ENCODE measurements at regions not wholly inside any gene's neighbourhood (a gene's known extent, or its start where the extent isn't known, plus 50 kb on each side); places are given as distances from the start of the nearest gene placed in this dataset.

DNA sequence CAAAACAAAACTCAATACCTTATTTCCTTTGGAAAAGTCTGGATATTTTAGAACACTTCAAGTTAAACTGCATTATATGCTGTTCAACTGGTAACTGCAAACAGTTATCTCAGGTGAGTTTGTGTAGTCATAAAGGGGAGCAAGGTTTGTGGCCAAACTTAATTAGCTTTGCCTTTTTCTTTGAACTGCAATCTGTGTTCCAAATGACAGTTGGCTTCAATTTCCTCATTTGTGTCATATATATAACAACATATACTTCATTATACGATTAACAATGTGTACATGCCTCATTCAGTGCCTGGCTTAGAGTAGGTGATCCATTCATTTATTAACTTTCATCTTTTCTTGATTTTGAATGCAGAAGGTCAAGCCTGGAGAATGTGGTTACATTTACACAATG lies 55.8 kb downstream of the KCNE4 start:
- DNase-seq (ENCODE audit: extremely low read depth, low read depth) = no peak

DNA sequence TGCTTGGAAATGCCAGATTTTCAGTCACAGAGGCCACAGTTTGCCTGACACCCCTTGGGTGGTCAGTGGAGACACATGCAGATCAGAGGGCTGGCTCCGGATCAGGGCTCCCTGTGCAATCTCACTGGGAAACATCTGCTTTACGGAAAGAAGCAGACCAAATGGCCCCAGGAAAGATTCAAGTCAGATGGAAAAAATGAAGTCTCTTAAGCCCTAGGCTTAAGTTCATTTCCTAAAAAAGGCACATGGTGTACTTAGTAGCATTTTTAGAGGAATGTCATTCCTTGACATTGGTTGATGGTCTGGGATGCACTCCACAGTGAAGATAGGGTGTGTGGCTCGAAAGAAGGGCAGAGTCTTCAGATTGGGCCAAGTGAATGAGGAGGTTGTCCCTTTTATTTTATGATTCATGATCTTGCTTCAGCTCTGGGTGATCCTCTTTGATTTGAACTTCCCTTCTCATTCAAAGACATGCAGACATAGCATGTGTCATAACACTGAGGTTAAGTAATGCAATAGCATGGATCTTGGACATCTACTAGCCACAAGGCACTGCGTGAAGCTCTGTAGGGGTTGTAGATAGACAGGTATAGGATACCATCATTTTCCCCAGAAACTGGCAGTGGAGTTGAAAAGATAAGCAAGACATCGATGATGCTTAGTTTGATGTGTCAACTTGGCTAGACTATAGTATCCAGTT lies 56.5 kb downstream of the KCNE4 start:
- no peak for DNase-seq (ENCODE audit: extremely low read depth, low read depth)

GRCh38 chr2:223109341-223109740 lies 57.4 kb downstream of the KCNE4 start:
- no peak for DNase-seq (ENCODE audit: extremely low read depth, low read depth)

- DNase-seq (ENCODE audit: extremely low read depth, low read depth) = no peak
Observed at GRCh38 chr2:223113161-223113560, 61.2 kb downstream of the KCNE4 start.

DNA sequence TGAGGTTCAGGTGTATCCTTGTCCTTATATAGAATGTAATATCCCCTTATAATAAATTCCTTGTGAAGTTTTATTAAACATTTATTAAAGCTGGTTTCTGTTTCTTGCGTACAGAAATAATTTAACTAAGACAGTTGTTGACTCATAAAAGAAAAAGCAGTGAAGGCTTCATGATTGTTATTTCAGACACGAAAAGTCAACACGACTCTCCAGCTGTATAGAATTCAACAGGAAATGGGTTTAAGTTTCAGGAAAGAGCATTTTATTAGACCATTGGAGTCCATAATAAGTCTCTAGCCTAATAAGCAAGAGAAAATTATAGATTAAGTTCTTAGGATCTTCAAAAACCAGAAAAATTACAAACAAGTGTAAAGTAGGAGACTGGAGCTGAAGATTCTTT lies 62.2 kb downstream of the KCNE4 start:
- no peak for DNase-seq (ENCODE audit: extremely low read depth, low read depth)

DNA sequence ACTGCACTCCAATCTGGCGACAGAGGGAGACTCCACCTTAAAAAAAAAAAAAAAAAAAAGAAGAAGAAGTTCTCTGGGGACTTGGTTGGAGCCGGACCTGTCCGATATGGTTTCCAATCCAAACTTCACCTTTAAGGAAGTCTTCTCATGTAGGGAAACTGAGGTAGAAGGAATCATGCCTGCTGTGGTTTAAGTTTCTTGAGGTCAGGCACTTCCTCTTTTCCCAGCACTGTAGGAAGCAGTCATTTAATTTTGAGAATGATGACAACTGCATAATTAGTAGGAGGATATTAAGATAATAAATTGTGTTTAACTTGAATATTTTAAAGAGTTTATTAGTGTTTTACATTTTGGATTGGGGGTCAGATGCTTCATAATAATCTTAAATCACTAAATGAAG lies 62.9 kb downstream of the KCNE4 start:
- no peak for DNase-seq (ENCODE audit: extremely low read depth, low read depth)

DNA sequence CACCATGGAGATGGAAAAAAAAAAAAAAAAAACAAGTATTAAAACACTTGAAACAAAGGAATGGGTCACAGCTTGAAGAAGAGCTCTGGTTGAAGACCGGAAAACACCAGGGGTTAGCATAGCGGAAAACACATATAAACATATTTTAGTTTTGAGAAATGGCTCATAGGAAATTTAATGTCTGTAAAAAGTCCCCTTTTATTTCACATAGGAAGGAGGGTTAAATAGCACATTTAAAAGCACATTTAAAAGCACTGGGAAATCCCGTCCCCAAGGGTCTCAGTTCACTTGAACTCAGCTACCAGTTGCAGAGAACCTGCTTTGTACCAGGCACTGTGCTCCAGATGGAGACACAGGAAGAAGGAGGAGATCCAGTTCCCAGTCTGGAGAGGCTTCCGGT lies 65.5 kb downstream of the KCNE4 start:
- no peak for DNase-seq (ENCODE audit: extremely low read depth, low read depth)

DNA sequence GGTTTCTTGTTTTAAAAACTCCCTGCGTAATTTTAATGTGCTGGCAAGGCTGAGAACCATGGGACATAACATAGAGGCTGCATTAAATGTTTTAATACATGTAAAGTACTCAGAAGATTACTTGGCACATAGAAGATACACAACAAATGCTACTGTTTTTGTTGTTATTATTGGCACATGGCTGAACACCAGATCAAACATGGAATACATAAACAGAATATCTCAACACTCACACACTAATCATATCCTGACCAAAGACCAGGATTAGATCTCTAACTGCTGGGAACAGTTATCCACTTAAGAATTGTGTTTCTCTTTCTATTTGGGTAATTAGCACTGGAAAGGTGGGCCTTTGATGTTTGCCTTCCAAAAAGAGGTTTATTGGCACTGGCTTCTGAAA lies 69.3 kb downstream of the KCNE4 start:
- no peak for DNase-seq (ENCODE audit: extremely low read depth, low read depth)

DNA sequence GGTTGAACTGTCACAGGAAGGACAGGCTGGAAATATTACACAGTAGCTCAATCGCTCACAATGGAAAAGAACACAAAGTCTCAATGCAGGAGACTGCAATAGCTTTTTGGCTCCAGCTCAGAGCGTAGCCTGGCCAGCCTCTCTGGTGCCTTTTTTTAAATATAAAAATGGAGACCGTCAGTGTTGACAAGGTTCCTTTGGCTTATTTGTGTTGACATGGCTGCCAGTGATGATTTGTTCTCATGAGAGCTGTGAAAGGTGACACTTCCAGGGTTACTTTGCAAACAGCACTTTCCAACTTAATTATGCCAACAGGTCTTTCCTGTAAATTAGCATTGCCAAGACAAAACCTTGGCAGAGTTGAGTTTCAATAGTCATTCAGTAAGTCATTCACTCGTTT lies 70.8 kb downstream of the KCNE4 start:
- DNase-seq (ENCODE audit: extremely low read depth, low read depth) = no peak

GRCh38 chr2:223123855-223124610 lies 72.0 kb downstream of the KCNE4 start:
- no peak for DNase-seq (ENCODE audit: extremely low read depth, low read depth)

- no peak for DNase-seq (ENCODE audit: extremely low read depth, low read depth)
Observed at GRCh38 chr2:223141606-223142005, 89.6 kb downstream of the KCNE4 start.

DNA sequence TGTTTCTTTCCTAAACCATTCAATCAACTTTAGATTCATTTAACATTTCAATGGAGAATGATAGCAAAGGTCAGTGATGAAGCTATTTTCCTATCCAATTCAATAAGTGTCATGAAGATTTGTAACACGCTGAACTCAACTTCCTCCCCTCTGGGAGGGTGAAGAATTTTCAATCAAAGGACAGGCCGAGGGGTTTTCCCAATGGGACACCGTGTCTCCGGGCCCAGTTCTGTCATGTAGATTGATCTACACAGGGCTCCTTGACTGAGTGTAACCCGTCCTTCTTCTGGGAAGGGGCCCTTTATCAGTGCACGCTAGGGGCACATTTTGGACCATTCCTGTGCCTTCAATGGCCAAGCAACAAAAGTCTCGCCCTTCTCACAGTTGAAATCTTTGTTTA lies 90.1 kb downstream of the KCNE4 start:
- DNase-seq (ENCODE audit: extremely low read depth, low read depth) = no peak

DNA sequence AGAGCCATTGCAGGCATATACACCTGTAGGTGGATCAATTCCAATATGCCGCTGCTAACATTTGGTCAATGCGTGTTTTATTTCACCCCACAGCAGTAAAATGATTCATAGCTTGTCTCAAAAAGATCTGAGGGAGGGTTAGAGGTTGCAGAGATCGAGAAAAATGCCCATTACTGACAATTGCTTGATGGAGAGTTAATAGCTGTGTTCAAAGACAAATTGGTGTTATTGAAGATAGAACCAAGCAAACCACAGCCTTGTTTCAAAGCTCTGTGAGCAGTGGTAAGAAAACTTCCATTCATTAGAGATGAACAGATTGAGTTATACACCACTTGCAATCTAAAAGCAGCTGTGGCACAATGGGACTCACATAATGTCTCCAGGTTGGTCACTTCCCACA lies 95.4 kb downstream of the KCNE4 start:
- DNase-seq (ENCODE audit: extremely low read depth, low read depth) = no peak

DNA sequence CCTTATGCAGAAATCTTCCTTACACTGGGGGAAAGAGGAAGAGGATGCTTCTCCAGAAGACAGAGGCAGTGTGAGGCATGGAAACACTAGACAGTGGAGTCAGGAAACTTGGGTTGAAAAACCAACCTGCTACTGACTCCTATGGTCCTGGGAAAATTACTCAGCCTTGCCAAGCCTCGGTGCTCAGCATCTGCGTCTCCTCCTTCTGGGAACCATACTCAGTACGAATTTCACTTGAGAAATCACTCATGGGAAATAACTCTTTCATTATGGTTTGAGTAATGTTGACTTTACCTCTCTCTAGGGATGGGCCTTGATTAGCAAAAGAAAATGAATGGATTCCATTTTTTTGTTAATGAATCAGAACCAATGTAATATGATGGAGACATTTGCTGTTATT lies 96.5 kb downstream of the KCNE4 start:
- DNase-seq (ENCODE audit: extremely low read depth, low read depth) = no peak

DNA sequence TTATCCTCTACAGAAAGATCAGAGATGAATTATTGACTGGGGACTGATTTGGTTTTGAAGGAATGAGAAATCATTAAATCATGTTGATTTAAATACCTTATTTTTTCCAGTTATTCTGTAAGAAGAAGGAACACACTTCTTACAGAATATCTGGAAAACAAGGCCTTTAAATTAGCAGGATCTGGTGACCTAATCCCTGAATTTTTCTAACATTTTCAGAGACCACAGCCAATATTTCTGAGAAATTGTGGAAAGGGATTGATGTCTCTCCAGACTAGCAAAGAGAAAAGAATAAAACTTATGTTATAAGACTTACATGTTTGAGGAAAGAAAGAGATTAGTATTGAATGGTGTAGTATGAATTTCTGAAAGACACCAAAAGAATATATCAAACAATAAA lies 104.0 kb downstream of the KCNE4 start:
- DNase-seq (ENCODE audit: extremely low read depth, low read depth) = no peak

DNA sequence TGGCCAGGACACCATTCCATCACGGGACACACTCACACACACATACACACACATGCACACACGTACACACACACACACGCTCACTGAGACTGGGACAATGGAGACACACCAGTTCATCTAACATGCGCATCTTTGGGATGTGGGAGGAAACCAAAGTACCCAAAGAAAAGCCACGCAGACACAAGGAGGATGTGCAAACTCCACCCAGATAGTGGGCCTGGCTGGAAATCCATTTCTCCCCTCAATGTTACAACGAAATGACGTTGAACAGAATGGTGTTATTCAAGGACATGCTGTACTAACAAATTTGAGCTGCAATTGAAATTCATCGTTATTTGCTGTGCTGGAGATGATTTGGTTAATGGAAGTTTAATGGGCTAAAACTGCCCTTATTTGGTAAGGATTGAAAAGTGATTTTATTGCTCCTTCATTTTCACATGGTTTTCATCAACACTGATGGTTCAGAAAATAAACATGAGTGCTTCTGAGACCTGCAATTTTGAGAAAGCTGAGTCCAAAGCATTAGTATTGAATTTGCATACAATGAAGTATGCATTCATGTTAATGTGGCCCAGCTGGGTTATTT lies 110.0 kb downstream of the KCNE4 start:
- DNase-seq (ENCODE audit: extremely low read depth, low read depth) = no peak

GRCh38 chr2:223165423-223166214 lies 113.6 kb downstream of the KCNE4 start:
- DNase-seq (ENCODE audit: extremely low read depth, low read depth) = no peak

DNA sequence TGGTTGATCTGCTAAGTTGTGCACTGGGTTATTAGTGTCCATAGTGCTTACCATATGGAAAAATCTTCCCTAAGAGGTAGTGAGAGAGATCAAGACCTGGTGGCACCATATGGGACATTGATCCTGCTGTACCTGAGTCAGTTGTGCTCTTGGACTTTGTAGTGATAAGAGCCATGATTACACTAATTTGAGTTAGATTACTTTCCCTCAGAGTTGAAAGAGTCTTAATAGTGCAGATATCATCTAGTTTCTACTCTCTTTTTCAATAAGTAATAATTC lies 114.2 kb downstream of the KCNE4 start:
- DNase-seq (ENCODE audit: extremely low read depth, low read depth) = no peak

- DNase-seq (ENCODE audit: extremely low read depth, low read depth) = no peak
Observed at GRCh38 chr2:223166983-223167650, 115.1 kb downstream of the KCNE4 start.

DNA sequence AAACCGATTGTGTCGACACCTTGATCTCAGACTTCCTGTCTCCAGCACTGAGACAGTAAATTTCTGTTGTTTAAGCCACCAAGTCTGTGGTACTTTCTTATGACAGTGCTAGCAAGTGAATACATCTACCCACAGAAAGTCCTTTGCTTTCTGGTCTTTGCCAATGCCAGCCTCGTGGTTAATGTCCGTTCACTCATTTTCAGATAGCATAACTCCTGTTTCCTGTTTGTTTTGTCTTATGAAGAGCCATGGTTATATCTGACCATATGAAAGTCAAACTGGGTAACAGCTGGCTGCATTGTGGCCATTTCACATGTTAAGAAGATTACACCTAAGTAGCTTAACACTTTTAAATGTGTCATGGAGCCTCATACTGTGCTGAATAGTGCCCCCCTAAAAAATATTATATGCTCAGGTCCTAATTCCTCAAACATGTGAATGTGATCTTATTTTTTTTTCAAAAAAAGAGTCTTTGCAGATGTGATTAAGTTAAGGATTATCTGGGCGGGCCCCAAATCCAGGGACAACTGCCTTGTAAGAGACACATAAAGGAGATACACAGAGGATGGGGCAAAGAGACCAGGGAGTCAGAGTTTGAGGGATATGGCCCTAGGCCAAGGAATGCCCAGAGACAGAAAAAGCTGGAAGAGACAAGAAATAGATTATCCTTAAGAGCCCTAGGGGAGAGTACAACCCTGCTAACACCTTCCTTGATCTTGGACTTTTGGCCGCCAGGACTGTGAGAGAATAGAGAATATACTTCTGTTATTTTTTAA lies 118.0 kb downstream of the KCNE4 start:
- no peak for DNase-seq (ENCODE audit: extremely low read depth, low read depth)

Measured in NCI-H460 (cell line).